Adrenal gland (tissue), 5 donors: ENCODE measurements at regions not wholly inside any gene's neighbourhood (a gene's known extent, or its start where the extent isn't known, plus 50 kb on each side); places are given as distances from the start of the nearest gene placed in this dataset.

ENCODE experiments used
- CTCF ChIP-seq, 6 experiments: fragments of 450-650 bp in 4 of 6; fragments of 200-600 bp in 2 of 6; sonication (generic) in 1 of 6; IDR thresholded peaks; 1 replicate in 5 of 6; 2 replicates in 1 of 6; pipeline versions ENCODE4 v1.5.1 to v1.8.0; 2016 to 2021; ENCODE audit warnings: antibody characterized with exemption in 6 of 6, mild to moderate bottlenecking in 2 of 6, moderate library complexity in 1 of 6
- POLR2A ChIP-seq, 2 donors: fragments of 450-650 bp; IDR thresholded peaks; one replicate each; pipeline ENCODE4 v1.6.1; 2017; ENCODE audit warnings: antibody characterized with exemption in 2 of 2, mild to moderate bottlenecking in 2 of 2, moderate library complexity in 1 of 2
- donor health status: DM: no; HTN: no; CAD: no.

DNA sequence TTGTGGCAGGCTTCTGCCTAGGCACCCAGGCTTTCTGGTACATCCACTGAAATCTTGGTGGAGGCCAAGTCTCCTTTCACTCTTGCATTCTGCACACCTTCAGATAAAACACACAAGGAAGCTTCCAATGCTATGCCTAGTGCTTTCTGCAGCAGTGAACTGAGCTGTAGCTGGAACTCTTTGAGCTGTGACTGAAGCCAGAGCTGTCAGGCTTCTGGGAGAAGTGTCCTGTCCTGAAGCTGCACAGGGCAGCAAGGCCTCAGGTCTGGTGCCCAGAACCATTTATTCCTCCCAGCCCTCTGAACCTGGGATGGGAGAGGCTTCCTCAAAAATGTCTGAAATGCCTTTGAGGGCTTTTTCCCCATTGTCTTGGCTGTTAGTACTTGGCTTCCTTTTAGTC is 941.7 kb downstream of the LRFN5 start:
- TF ChIP-seq CTCF (IDR thresholded peaks at IDR 0.05) (no peak), POLR2A (IDR thresholded peaks at IDR 0.05) (no peak)
